Right cardiac atrium (tissue), 5 donors: ENCODE measurements at regions not wholly inside any gene's neighbourhood (a gene's known extent, or its start where the extent isn't known, plus 50 kb on each side); places are given as distances from the start of the nearest gene placed in this dataset.

Experiments
- ATAC-seq, 2 donors: fragments of 200-7000 bp; cut with Tn5 transposase; one replicate each; pipeline versions ENCODE4 v1.8.0 to v1.9.1; 2020; ENCODE audit warnings: moderate library complexity in 2 of 2, mild to moderate bottlenecking in 1 of 2
- DNase-seq, 3 donors: peaks; one replicate each; pipeline ENCODE4 v3.0.0-alpha.2; 2020
- H3K27ac ChIP-seq: one replicate; pipeline ENCODE4 v1.5.1; 2013; ENCODE audit warnings: mild to moderate bottlenecking, low read length, control low read depth, moderate library complexity
- H3K27me3 ChIP-seq: one replicate; pipeline ENCODE4 v1.6.1; 2013; ENCODE audit not compliant: control insufficient read depth, insufficient read depth
- H3K4me1 ChIP-seq: one replicate; pipeline ENCODE4 v1.6.1; 2013; ENCODE audit warnings: low read length; ENCODE audit not compliant: control insufficient read depth, insufficient read depth
- H3K4me3 ChIP-seq: one replicate; pipeline ENCODE4 v1.5.1; 2013; ENCODE audit warnings: low read length, control low read depth
- H3K9me3 ChIP-seq: one replicate; pipeline ENCODE4 v1.6.1; 2013; ENCODE audit warnings: low read length; ENCODE audit not compliant: control insufficient read depth
- WGBS: extraction: QIAGEN DNeasy Blood & Tissue Kit; methylation state at CpG from one replicate; pipeline ENCODE4 v1.1.7; 2013; 5-methylcytosine and 5-hydroxymethylcytosine counted together
- intact Hi-C, 4 donors: fragments of 100-400 bp; cut with DNase I; formaldehyde crosslinking; loops; one replicate each; pipeline versions ENCODE4 v1.11.0 to v1.14.0; 2022 to 2023
- donor health status: healthy with polysubstance abuse.
- donor health status: DM: no; HTN: yes; CAD: no.
- donor health status: DM: no; HTN: no; CAD: no.
- donor health status: DM: no; HTN: yes; CAD: no; lungs with severe emphysema.
- donor health status: DM: yes; HTN: yes; CAD: no.

DNA sequence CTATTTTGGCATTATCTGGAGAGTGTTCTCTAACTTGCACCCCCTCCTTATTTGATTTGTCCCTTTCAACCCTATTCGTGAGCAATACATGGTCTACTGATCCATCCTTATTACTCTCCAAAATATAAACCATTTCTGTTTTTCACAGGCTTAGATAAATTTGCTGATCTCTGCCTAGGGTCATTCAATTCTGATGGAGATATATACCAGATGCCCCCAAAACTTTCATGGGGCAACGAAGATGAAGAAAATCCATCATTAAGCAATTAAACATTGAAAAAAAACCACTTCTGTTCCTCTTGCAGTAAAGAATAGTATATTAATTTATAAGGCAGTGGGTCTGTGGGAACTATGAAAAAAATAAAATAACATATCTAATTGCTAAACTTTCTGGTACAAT is 313.4 kb downstream of the CASP12 start:
- no peak for DNase-seq
- Histone ChIP-seq H3K4me3 (no peak overlapping the region), H3K27me3 (no peaks in the 10 kb centered on the region), H3K9me3 (no peaks in the 10 kb centered on the region), H3K27ac (no peak overlapping the region), H3K4me1 (no peaks in the 10 kb centered on the region)
- intact Hi-C loops = no loop called here
- WGBS = 89% methylated on average over 2 of the region's 2 CpGs
- ATAC-seq = no peak

DNA sequence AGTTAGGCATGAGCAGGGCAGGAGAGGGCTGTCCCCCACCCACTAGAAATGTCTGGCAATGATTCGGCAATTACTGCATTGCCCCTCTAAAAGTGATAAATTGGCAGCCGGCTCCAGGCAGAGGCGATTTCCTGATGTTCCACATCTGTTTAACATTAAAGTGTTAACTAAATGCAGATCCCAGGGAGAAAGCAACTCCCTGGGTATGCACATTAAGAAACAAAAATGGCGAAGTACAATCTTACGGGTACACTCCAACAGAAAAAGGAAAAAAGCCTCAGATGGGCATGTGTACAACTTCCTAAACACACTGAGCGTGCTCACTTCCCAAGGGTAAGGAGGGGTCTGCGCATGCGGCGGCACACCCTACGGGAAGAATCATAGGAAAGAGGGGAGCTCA is 314.4 kb downstream of the CASP12 start:
- no peak for DNase-seq
- H3K27me3 ChIP-seq = no peaks in the 10 kb centered on the region
- no peak overlapping the region for H3K4me3 ChIP-seq
- WGBS = 87% methylated on average over 10 of the region's 10 CpGs
- no peak for ATAC-seq
- no peaks in the 10 kb centered on the region for H3K9me3 ChIP-seq
- H3K27ac ChIP-seq = no peak overlapping the region
- no peaks in the 10 kb centered on the region for H3K4me1 ChIP-seq
- intact Hi-C loops = no loop called here

GRCh38 chr11:104582431-104582830 is 315.8 kb downstream of the CASP12 start:
- ATAC-seq (no peak), DNase-seq (no peak)
- intact Hi-C loops = no loop called here

GRCh38 chr11:104581246-104581980 is 316.8 kb downstream of the CASP12 start:
- no peak overlapping the region for H3K4me3 ChIP-seq
- WGBS = 73% methylated on average over 2 of the region's 2 CpGs
- DNase-seq (no peak), ATAC-seq (no peak)
- intact Hi-C loops = no loop called here
- H3K4me1 ChIP-seq = no peaks in the 10 kb centered on the region
- no peaks in the 10 kb centered on the region for H3K9me3 ChIP-seq
- no peak overlapping the region for H3K27ac ChIP-seq
- no peaks in the 10 kb centered on the region for H3K27me3 ChIP-seq

More at GRCh38 chr11:104582431-104582830, 315.8 kb downstream of the CASP12 start:
- Histone ChIP-seq H3K27me3 (no peaks in the 10 kb centered on the region), H3K27ac (no peak overlapping the region), H3K4me3 (no peak overlapping the region), H3K9me3 (no peaks in the 10 kb centered on the region), H3K4me1 (no peaks in the 10 kb centered on the region)
- 78% methylated on average over 2 of the region's 2 CpGs for WGBS

DNA sequence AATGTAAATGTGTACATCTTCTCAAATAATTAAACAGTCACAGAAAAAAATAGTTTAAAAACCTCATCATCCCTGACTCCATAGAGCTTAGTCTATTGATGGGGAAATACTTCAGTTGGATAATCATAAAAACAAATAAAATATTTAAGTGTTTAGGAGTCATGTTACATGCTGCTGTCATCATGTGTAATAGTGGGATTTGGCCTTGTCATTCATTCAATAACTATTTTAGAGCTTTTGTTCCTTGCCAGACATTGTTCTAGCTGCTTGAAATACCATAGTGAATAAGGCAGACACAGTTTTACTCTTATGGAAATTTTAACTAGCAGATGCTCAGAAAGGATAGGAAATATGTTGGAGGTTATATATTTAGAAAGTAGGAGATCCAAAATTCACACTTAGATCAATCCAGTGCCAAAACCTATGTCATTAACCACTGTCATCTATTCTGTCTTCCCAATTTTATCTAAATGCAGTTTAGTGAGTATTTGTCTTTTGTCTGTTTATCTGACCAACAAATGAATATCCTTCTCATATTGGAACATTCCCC is 324.7 kb downstream of the CASP12 start:
- H3K4me1 ChIP-seq = no peaks in the 10 kb centered on the region
- DNase-seq = no peak
- no peaks in the 10 kb centered on the region for H3K9me3 ChIP-seq
- no peak overlapping the region for H3K27ac ChIP-seq
- no peaks in the 10 kb centered on the region for H3K27me3 ChIP-seq
- ATAC-seq = no peak
- intact Hi-C loops = no loop called here
- no peak overlapping the region for H3K4me3 ChIP-seq

GRCh38 chr11:104572279-104572678 is 326.0 kb downstream of the CASP12 start:
- Histone ChIP-seq H3K4me1 (no peaks in the 10 kb centered on the region), H3K27me3 (no peaks in the 10 kb centered on the region), H3K9me3 (no peaks in the 10 kb centered on the region), H3K27ac (no peak overlapping the region), H3K4me3 (no peak overlapping the region)
- DNase-seq (no peak), ATAC-seq (no peak)
- WGBS = 62% methylated on average over 2 of the region's 2 CpGs
- intact Hi-C loops = no loop called here

DNA sequence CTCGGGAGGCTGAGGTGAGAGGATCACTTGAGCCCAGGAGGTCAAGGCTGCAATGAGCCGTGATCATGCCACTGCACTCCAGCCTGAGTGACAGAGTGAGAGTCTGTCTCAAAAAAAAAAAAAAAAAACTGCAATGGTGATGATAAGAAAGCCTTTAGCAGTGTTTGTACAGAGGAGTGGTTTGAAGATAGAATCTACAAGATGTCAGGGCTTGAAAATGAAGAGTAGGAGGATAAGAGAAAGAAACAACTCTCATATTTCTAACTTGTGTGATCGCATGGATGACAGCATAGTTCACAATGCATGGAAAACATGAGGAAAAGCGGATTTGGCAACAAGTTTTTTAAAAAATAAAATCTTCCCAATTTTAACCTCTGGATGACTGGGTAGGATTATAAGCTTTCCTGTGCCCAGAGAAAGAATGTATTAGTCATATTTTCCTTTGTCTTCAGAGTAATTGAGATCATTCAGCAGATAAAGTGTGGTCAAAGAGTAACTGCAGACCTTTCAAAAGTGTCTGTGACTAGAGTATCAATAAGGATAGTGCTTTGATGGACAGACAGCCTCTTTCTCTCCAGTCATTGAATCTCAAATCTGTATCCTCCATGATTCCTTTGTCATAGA is 328.1 kb downstream of the CASP12 start:
- WGBS = 73% methylated on average over 4 of the region's 4 CpGs
- H3K9me3 ChIP-seq = no peaks in the 10 kb centered on the region
- no peak for DNase-seq
- no peak overlapping the region for H3K27ac ChIP-seq
- no peak overlapping the region for H3K4me3 ChIP-seq
- no peaks in the 10 kb centered on the region for H3K4me1 ChIP-seq
- intact Hi-C loops = no loop called here
- no peaks in the 10 kb centered on the region for H3K27me3 ChIP-seq
- no peak for ATAC-seq

- no peaks in the 10 kb centered on the region for H3K9me3 ChIP-seq
- DNase-seq = no peak
- H3K27me3 ChIP-seq = no peaks in the 10 kb centered on the region
- 43% methylated on average over 1 of the region's 1 CpG for WGBS
- no peak overlapping the region for H3K27ac ChIP-seq
- no peaks in the 10 kb centered on the region for H3K4me1 ChIP-seq
- ATAC-seq = no peak
- no peak overlapping the region for H3K4me3 ChIP-seq
- intact Hi-C loops = no loop called here
Observed at GRCh38 chr11:104565583-104565961, 332.7 kb downstream of the CASP12 start.

DNA sequence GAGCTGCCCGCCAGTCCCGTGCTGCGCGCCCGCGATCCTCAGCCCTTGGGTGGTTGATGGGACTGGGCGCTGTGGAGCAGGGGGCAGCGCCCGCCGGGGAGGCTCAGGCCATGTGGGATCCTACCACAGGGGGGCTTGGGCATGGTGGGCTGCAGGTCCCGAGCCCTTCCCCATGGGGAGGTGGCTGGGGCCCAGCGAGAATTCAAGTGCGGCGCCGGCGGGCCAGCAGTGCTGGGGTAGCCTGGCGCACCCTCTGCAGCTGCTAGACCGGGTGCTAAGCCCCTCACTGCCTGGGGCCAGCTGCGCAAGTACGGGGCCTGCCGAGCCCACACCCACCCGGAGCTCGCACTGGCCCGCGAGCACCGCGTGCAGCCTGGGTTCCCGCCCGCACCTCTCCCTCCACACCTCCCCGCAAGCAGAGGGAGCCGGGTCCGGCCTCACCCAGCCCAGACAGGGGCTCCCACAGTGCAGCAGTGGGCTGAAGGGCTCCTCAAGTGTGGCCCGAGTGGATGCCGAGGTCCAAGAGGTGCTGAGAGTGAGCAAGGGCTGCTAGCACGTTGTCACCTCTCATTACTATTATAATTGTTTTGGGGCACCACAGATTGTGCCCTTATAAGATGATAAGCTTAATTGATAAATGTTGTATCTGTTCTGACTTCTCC is 333.2 kb downstream of the CASP12 start:
- intact Hi-C loops = no loop called here
- Histone ChIP-seq H3K4me1 (no peaks in the 10 kb centered on the region), H3K9me3 (no peaks in the 10 kb centered on the region), H3K27ac (no peak overlapping the region), H3K27me3 (no peaks in the 10 kb centered on the region), H3K4me3 (no peak overlapping the region)
- 97% methylated on average over 35 of the region's 35 CpGs for WGBS
- DNase-seq (peak in 2 of 3 donors; percentile 25 to 49), ATAC-seq (no peak)

- no peaks in the 10 kb centered on the region for H3K9me3 ChIP-seq
- ATAC-seq = no peak
- H3K27ac ChIP-seq = no peak overlapping the region
- 64% methylated on average over 4 of the region's 4 CpGs for WGBS
- no peaks in the 10 kb centered on the region for H3K4me1 ChIP-seq
- intact Hi-C loops = no loop called here
- no peaks in the 10 kb centered on the region for H3K27me3 ChIP-seq
- DNase-seq = no peak
- H3K4me3 ChIP-seq = no peak overlapping the region
Observed at GRCh38 chr11:104556606-104557301, 341.5 kb downstream of the CASP12 start.

DNA sequence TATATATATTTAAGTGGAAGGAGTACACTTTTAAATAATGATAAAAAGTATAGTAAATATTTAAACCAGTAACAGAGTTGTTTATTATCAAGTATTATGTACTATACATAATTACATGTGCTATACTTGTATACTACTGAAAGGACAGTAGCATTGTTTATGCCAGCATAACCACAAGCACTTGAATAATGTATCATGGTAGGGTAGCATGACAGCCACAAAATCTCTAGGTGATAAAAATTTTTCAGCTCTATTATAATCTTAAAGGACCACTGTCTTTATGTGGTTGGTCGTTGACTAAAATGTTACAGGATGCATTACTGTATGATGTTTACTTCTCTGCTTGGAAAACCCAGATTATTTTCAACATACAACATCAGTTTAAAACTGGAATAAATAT is 349.2 kb downstream of the CASP12 start:
- intact Hi-C loops = no loop called here
- no peaks in the 10 kb centered on the region for H3K4me1 ChIP-seq
- ATAC-seq (no peak), DNase-seq (no peak)
- WGBS = 76% methylated on average over 1 of the region's 1 CpG
- no peaks in the 10 kb centered on the region for H3K27me3 ChIP-seq
- no peak overlapping the region for H3K4me3 ChIP-seq
- no peaks in the 10 kb centered on the region for H3K9me3 ChIP-seq
- no peak overlapping the region for H3K27ac ChIP-seq
